ENCODE measurements at regions not wholly inside any gene's neighbourhood (a gene's known extent, or its start where the extent isn't known, plus 50 kb on each side); places are given as distances from the start of the nearest gene placed in this dataset.

DNA sequence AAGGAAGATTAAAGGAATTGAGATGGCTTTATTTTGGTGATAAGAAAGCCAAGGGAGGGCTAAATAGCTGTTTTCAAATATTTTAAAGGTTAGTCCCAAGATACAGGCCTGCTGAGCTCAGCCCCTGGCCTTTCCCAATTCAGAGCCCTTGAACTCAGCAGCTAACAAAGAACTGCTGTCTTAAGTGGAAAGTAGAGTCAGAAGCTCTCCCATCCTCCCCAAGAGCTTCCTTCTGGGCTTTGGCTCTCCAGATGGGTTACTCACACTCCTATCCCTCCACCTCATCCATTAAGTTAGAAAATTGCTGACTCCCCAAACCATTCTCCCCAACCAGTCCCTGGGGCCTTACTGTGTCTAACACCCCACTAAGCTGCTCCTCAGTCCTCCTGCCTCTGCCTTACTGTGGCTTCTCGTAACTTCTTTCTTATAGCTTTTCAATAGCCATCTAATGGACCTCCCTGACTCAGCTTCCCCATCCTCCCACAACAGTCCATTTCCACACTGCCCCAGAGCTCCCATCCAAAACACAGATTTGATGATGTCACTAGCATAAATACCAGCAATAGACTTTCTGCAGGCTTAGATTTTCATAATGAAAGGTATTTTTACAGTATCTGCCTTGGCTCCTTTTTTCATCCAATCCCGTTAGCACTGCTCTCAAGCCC is 239.1 kb downstream of the ENC1 start:
- no peak for TF ChIP-seq CTCF (IDR thresholded peaks at IDR 0.05; ENCODE audit: borderline replicate concordance, insufficient read depth, low read depth, low read length)

GRCh38 chr5:74400067-74400466 is 240.5 kb downstream of the ENC1 start:
- H3K4me3 ChIP-seq (ENCODE audit: low read depth, low read length): no peak overlapping the region
- no peak for TF ChIP-seq CTCF (IDR thresholded peaks at IDR 0.05; ENCODE audit: borderline replicate concordance, insufficient read depth, low read depth, low read length)

More for the DNA sequence above, 239.1 kb downstream of the ENC1 start:
- no peak overlapping the region for H3K4me3 ChIP-seq (ENCODE audit: low read depth, low read length)

DNA sequence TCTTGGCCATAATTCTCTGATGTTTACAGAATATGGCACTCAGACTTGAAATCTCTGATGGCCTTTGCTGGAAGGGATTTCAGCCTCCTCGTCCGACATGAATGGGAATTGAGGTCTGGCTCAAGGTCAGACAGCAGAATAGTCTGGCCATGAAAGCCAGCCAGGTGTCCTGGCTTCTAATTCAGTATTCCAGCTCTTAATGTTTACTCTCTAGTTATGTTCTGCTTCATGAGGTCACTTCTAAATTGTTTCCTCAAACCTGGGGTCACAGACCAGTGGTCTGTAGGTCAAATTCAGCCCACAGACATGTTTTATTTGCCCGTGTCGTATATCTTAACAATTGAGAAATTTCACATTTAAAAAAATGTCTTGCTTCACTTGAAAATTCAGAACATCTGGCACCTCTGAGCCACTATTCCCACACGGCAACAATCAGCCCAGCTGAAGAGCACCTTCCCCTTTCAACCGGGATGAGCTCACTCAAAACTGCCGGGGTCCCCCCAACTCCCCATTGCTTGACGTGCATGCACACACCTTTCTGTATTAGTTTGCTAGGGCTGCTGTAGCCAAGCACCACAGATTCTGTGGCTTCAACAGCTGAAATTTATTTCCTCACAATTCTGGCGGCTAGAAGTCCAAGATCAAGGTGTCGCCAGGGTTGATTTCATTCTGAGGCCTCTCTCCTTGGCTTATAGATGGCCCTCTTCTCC is 243.5 kb downstream of the ENC1 start:
- no peak for TF ChIP-seq CTCF (IDR thresholded peaks at IDR 0.05; ENCODE audit: borderline replicate concordance, insufficient read depth, low read depth, low read length)
- H3K4me3 ChIP-seq (ENCODE audit: low read depth, low read length): no peak overlapping the region

DNA sequence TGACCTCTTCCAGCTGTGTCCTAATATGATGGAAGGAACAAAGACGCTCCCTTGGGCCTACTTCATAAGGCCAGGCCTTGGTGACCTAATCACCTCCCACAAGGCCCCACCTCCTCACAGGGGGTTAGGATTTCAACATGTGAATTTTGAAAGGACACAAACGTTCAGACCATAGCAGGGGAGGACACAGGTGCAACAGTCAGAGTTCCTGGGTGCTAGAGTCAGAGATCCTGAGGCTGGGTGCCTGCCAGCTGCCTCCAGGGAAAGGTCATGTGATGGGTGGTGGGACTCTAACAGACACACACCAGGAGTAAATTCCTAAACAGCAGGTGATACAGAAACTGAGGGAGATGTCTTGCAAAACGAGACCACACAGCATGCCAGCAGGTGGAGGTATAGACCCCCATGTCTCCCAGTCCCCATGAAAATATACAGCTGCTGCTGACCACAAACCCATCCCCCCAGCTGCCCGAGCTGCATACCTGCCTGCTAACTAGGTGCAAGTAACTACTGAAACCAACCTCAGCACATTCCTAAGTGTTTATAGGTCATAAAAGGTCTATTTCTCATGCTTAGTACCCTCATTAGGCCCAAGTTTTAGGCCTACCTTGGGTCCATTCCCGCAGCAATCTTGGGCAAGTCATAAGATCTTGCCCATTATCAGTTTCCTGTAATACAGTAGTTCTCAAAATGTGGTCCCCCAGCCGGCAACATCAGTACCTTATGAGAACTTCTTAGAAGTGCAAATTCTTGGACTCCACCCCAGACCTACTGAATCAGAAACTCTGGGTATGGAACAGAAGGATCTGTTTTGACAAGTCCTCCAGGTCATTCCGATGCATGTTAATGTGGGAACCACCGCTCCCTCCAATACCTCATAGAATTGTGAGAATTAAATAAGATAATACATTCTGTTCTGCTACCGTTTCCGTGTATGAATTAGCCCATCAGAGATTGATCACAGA is 245.3 kb downstream of the ENC1 start:
- TF ChIP-seq CTCF (IDR thresholded peaks at IDR 0.05; ENCODE audit: borderline replicate concordance, insufficient read depth, low read depth, low read length): peak; percentile 20; the same call in 1 of the 2 replicates
- no peak overlapping the region for H3K4me3 ChIP-seq (ENCODE audit: low read depth, low read length)

GRCh38 chr5:74394528-74394915 is 246.0 kb downstream of the ENC1 start:
- TF ChIP-seq CTCF (IDR thresholded peaks at IDR 0.05; ENCODE audit: borderline replicate concordance, insufficient read depth, low read depth, low read length): no peak
- H3K4me3 ChIP-seq (ENCODE audit: low read depth, low read length): no peak overlapping the region

DNA sequence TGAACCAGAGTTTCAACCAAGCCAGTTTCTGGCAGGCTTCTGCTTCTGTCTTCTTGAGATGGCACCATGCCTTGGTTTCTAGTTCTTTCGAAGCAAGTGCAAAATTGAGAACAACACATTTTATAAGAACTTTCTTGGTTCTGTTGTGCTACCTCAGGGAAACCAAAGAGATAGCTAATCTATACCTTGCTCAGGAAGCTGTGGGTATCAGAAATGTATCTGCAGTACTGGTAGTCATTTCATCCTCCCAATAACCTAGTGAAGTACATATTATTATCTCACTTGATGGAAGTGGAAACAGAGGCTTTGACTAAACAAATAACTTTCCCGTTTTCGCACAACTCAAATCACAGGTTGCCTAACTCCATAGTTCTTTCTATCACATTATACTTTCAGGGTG is 246.6 kb downstream of the ENC1 start:
- no peak overlapping the region for H3K4me3 ChIP-seq (ENCODE audit: low read depth, low read length)
- no peak for TF ChIP-seq CTCF (IDR thresholded peaks at IDR 0.05; ENCODE audit: borderline replicate concordance, insufficient read depth, low read depth, low read length)
